ENCODE measurements at regions not wholly inside any gene's neighbourhood (a gene's known extent, or its start where the extent isn't known, plus 50 kb on each side); places are given as distances from the start of the nearest gene placed in this dataset.
"Not testable (repeated sequence)": the region's sequence is repeated elsewhere in the genome, so short reads cannot be mapped to it uniquely, and the experiment has no call there.

DNA sequence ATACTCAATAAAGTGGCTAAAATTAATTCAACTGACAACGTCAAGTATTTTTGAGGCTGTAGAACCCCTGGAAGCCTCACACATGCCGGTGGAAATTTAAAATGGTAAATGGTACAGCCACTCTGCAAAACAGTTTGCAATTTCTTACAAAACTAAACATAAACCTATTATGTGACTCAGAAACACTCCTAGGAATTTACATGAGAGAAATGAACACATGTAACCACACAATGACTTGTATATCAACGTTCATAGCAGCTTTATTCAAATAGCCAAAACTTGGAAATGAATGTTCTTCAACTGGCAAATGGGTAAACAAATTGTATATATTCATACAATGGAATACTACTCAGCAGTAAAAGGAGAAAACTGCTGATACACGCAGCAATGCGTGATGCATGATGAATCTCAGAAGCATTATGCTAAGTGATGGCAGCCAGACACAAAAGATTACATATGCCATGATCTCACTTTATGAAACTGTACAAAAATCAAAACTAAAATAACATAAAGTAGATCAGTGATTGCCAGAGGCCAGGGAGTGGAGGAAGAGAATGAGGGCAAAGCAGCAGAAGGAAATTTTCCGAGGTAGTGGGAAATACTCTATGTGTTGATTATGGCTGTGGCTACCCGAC is 112.5 kb downstream of the FAM50B start:
- DNase-seq = no peak

DNA sequence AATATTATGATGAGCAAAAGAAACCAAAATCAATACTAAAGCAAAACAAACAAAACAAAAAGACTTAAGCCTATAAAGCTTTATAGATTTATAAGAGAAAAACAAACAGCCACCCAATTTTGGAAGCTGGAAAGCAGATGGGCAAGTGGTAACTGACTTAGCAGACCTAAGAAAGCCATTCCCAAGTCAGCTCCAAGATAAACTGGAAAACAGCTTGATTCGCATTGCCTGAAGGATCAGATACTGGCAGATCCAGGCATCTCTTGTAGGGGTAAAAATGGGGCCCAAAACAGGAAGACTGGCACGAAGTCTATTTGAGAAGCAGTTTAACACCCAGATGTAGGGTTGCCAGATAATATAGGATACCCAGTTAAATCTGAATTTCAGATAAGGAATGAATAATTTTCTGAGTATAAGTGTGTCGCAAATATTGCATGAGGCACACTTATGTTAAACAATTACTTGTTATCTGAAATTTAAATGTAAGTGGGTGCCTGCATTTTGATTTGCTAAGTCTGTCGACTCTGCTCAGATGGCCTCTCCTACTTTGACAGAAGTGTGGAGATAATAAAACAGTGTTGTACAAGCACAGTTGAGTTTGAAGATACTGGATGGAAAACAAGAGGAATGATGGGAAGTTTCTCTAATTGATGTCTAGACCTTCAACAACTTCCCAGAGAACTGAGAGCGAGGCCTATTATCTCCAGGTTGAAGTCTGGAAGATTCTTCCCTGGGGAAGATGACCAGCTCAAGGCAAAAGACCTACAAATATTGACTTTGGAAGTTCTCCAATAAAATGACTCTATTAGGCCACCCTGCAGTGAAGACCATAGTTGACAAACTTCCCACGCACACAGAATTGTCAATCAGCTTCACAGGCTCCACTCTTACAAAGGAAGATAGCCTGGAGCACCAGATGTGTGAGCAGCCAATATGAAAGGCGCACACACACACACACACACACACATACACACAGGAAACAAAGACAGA is 113.4 kb downstream of the FAM50B start:
- no peak for DNase-seq

DNA sequence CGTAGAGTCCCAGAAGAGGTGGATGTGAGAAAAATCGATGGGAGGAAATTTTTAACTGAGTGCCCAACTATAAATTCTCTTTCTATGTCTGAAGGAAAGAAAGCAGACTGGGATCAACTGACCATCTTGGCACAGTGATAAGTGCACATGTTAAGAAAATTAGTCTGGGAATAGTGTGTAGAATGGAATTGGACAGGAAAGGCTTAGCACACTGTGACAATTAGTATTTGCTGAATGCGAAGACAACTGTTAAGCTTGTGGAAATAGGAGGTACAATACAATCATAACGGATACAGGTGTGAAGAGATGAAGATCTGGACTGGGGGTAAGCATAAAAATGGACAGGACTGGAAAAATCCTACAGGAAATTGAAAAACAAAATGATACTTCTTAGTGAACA is 114.3 kb downstream of the FAM50B start:
- DNase-seq = no peak

DNA sequence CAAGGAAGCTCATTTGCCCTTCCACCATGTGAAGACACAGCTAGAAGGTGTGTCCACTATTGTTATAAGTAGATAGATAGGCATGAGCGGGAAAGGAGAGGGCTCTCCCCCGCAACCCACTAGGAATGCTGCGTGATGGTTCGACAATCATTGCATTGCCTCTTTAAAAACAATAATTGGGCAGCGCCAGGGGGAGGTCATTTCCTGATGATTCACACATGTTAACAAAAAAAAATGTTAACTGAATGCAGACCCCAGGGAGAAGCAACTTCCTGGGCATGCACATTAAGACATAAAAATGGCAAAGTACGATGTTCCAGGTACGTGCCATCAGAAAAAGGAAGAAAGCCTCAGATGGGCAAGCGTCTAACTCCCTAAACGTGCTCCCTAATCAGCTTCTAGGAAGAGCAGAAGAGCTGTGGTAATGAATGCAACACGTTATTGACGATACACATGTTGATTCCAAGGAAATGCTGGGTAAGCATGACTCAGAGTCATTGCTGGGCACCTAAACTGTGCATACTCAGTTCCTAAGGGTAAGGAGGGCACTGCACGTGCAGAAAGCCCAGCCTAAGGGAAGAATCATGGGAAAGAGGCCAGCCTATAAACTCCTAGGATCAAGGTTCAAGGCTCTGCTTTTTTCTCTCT is 113.7 kb downstream of the FAM217A start:
- DNase-seq = no peak

DNA sequence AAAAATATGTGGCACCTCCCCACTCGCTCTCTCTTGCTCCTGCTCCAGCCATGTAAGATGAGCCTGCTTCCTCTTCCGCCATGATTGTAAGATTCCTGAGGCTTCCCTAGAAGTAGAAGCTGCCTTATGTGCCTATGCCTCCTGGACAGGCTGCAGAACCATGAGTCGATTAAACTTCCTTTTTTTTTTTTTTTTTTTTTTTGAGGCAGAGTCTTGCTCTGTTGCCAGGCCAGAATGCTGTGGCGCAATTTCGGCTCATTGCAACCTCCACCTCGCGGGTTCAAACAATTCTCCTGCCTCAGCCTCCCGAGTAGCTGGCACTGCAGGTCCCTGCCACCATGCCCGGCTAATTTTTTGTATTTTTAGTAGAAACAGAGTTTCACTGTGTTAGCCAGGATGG is 112.5 kb downstream of the FAM217A start:
- no peak for DNase-seq

DNA sequence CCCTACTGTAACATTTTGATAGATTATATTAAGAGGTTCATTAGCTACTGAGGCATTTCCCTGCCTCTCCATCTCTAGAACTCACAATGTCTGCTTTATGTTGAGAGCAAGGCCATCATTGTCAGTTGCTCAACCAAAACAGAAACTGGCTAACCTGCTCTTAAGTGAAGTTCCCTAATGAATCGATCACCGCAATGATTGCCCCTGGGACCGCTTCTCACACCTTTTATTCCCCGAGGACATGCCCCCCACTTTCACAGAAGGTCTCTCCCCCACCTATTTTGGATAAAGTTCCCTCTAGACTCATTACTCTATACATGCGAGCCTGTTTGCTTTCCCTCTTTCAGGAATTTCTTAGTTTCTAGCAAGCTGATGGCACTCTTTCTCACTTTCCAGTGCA is 108.8 kb downstream of the FAM217A start:
- no peak for DNase-seq

DNA sequence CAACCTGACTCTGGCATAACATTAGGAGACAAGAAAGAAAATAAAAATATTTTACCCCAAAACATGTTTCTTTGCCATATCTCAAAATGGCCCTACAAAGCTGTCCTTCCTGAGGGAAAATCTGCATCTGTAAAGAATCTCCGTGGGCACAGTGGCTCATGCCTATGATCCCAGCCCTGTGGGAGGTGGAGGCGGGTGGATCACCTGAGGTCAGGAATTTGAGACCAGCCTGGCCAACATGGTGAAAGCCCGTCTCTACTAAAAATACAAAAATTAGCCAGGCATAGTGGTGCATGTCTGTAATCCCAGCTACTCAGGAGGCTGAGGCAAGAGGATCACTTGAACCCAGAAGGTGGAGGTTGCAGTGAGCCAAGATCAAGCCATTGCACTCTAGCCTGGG is 105.8 kb downstream of the FAM217A start:
- DNase-seq = not testable (repeated sequence)

DNA sequence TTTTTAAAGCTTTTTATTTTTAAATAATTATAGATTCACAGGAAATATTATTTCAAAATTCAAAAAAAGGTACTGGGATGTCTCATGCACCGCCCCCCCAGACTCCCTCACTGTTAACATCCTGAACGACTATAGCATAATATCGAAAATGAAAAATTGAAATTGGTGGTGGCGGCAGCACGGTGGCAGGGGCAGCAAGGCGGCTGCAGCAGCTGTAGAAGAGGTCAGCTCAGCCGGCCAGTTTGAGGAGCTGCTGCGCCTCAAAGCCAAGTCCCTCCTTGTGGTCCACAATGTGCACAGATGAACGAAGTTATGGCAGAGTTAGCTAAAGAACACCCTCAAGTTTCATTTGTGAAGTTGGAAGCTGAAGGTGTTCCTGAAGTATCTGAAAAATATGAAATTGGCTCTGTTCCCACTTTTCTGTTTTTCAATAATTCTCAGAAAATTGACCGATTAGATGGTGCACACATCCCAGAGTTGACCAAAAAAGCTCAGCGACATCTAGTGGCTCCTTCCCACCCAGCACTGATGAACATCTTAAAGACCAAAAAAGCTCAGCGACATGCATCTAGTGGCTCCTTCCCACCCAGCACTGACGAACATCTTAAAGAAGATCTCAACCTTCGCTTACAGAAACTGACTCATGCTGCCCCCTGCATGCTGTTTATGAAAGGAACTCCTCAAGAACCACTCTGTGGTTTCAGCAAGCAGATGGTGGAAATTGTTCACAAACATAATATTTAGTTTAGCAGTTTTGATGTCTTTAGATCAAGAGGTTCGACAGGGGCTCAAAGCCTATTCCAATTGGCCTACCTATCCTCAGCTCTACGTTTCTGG is 100.8 kb downstream of the FAM217A start:
- peak; percentile 67 for DNase-seq

DNA sequence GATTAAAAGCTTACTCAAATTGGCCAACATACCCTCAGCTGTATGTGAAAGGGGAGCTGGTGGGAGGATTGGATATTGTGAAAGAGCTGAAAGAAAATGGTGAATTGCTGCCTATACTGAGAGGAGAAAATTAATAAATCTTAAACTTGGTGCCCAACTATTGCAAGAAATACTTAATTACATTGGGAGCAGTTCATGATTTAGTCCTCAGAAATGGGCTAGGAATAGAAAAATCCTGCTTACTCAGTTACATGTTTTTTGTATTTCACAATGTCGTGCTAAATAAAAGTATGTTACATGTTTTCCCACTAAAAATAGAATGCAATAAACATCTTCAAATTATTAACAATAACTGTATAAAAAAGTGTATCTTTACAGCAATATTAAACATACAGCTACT is 100.0 kb downstream of the FAM217A start:
- DNase-seq = not testable (repeated sequence)

DNA sequence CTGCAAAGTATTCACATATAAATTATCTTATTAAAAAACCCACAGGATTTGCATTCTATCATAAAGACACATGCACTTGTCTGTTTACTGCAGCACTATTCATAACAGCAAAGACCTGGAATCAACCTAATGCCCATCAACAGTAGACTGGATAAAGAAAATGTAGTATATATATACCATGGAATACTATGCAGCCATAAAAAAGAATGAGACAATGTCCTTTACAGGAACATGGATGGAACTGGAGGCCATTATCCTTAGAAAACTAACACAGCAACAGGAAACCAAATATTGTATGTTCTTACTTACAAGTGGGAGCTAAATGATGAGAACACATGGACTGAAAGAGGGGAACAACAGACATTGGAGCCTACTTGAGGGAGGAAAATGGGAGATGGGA is 97.0 kb downstream of the FAM217A start:
- no peak for DNase-seq

DNA sequence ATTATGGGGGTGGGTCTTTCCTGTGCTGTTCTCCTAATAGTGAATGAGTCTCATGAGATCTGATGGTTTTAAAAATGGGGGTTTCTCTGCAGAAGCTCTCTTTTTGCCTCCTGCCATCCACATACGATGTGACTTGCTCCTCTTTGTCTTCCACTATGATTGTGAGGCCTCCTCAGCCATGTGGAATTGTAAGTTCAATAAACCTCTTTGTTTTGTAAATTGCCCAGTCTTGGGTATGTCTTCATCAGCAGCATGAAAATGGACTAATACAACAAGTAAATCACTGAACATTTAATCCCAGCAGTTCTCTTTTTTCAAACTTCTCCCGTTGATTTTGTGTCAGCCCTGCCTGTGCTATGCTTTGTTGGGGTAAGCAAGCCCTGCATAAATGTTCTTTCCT is 95.2 kb downstream of the FAM217A start:
- DNase-seq = no peak

DNA sequence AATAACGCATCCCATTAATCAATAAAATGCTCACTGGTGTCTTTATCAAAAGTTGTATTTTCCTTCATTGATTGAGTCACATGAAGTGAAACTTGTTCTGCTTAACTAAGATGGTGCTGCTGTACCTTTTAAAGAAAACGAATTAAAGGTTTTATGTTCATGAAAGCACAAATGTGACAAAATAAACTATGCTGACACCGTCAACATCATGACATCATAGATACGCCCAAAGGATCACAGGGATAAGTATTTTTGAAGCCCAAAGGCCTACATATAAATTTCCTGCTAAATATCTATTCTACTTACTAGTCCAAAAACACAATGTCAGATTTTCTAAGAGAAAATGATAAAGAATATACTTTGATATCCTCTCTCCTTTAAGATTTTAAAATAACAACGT is 94.4 kb downstream of the FAM217A start:
- DNase-seq = no peak

DNA sequence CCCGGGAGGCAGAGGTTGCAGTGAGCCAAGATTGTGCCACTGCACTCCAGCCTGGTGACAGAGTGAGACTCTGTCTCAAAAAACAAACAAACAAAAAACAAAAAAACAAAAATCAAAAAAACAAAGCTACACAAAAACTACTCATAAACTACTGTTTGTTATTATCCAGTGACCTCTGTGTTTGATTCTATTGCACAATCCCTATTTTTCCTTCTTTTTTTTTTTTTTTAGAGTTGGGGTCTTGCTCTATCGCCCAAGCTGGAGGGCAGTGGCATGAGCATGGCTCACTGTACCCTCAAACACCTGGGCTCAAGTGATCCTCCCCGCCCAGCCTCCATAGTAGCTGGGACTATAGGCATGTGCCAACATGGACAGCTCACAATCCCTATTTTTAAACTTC is 92.7 kb downstream of the FAM217A start:
- DNase-seq = no peak

DNA sequence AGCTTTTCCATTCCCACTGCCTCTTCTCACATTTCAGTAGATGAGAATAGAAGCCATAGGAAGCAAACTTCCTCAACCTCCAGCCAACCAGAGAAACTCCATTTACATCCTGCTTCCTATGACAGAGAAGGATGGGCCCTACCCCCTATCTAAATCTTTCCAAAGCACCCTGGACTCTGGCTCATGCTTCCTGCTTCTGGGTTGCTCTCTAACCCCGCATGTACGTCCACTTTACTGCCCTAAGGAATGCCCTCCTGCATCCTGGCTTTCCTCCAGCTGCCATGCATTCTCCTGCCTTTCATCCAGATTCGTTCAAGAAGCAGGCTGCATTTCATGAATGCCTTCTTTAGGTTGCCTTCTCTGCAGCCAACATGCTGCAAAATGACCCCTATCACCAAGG is 91.9 kb downstream of the FAM217A start:
- no peak for DNase-seq

DNA sequence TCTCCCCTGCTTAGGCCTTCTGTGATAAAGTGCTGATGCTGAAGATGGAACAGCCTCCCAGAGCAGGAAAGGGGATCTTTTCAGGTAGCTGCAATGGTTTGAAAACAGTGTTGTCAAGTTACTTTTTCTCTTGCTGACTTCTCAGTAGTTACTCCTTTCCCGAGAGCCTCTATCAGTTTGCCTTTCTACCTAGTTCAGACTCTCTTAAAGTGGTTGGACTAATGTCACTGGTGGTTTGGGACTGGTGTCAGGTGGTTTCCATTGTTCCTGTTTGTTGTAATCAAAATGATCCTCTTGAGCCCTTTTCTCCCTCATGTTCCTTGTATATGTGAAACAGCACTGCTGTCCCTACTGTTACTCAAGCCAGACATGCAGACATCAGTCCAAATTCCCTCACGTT is 91.4 kb downstream of the FAM217A start:
- DNase-seq = no peak

DNA sequence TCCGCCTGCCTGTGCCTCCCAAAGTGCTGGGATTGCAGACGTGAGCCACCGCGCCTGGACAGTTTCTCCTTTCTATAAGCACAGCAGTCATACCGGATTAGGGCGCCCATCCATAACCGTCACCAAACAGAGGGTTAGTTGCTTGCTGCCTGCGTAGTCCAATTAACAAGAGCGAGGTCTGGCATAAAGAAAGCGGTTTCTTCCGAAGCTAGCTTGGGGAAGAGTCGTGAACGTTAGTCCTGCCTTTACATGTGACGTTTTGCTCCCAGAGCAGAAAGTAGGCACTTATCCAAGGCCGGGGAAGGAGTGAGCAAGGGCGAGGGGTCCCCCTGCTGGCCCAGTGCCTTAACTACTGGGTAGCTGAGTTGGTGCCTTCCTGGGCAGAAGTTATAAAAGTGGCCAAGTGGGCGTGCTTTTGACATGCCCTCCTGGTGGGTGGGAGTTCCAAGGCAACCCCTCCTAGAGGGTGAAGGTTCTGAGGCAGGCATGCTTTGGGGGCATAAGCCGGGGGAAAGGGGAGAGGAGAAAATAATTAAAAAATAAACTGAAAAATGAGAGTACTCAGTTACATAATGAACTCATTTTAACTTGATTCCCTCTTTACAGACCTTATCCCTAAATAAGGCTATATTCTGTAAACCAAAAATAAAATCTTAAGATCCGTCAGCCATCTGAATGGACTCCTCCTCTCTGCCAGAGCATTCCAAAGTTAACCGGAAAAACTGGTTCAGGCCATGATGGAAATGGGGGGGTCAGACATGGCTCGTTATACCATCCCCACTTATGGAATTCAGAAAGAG is 88.0 kb downstream of the FAM217A start:
- peak; percentile 87 for DNase-seq

DNA sequence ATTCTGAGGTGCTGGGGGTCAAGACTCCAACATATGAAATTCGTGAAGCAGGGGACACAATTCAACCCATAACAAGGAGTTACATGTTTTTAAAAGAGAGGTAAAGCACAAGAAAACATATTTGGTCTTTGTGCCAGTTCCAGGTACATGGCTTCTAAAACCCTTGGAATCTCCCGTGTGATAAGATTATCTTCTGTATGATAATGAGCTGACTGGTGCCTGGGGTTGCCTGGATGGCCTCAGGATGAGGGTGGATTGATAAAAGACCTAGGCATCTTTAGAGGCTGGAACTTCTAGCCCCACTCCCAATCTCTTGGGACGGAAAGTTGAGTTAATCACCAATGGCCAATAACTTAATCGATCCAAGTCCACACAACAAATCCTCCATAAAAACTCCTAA is 87.0 kb downstream of the FAM217A start:
- DNase-seq = no peak

DNA sequence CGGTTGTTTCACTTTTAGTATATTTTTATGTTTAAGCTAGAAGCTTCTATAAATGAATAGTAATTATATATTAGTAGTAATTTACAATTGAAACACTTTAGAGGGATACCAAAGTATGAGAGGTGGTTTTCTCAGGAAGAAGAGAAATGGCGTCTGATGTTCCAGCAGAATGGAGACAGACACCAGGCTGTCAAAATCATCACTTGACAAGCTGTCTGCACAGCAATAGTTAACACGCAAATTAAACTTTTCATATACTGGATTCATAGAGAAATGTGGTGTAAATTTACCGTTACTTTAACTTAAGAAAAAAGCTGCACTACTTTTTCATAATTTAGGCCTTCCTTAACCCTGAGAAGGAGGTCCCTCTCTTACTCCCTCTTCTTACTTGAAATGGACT is 82.6 kb downstream of the FAM217A start:
- DNase-seq = no peak

DNA sequence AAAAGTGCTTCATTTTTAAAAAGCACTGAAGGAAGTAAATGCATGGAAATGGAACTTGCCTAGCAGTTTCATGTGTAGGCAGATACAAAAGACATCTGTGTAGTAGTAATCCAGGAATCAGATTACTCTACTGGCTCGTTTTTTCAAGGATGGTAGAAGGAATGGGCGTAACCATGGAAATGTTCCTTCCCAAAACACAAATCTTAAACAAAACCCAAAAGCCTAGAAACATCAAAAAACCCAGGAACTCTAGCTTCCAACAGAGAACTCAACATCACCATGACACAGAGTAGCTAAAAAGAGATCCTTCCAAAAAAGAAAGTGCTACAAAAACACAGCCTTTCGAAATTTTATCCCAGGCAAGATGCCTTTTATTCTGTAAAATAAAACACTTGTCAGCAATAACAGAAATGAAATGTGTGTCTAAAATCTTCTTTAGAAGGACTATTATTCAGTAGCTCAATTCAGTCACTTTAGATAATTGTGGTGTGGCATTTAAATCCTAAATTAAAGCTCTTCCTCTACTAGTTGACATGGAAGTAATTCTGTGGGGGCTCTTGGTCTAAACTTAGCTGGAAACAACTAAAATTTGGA is 81.7 kb downstream of the FAM217A start:
- no peak for DNase-seq

DNA sequence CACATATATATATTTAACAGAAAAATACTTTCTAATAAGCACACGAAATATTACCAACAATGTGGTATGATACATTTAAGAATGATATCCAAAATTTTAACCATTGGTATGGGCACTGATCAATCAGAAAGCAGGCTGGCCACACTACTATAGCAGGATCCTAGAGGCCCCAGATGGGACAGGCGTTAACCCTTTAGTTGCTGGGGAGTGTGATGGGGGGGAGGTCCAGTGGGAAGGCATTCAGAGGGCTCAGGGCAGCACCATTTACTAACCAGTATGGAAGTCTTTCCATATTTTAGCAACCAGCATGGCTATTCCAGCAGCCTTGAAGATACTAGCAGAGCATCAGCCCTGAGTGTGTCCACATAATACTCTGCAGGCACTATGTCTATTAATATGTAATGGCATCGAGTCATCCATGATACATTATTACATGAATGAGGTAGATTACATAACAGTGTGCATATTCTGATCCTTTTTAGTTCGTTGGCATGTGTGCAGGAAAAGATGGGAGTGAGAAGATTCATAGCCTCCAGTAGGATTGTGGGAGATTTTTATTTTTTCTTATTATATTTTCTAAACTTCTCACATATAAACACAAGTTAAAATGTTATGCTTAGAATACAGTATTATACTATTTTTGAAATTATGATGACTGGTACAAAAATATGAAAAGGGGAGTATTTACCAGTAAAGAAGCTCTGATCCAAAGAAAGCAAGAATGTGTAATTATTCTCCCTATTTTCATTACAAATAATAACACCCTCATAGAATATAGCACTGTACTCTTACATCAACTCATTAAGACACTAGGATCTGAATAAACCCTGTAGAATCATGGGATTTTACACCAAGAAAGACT is 78.9 kb downstream of the FAM217A start:
- DNase-seq = no peak

Data from left kidney (tissue), 1 donor.